ENCODE measurements at regions not wholly inside any gene's neighbourhood (a gene's known extent, or its start where the extent isn't known, plus 50 kb on each side); places are given as distances from the start of the nearest gene placed in this dataset.

DNA sequence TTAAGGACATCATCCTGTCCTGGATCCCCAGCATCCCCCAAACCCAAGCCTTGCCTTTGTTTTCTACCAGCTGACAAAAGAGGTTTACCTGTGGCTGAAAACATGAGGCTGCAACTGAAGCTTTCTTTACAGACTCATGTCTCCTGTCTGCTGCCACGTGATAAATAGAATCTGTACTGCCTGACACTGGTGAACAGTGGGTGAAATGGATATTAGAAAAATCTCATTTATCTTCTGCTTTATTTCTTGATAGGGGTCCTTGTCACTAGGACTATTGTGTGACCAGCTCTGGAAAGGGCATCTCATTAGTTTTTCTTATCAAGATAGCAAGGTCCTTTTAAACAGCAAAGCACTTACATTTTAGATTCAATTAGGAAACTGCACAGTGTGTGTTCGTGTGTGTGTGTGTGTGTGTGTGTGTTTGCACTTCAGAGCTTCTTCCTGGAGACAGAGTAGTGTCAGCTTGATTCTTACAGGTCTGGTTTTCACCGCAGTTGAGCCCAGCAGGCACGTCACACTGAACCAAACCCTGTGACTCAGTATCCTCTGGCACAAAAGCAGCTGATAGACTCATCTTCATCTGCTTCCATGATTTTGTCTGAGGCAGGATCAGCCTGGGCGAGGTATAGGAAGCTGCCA lies 373.5 kb upstream of the CELF2 start:
- Histone ChIP-seq H3K9me3 (replicated peaks; ENCODE audit: control insufficient read depth, insufficient read depth, low read length) (no peaks in the 10 kb centered on the region), H3K79me2 (ENCODE audit: control insufficient read depth, insufficient read depth, low read length) (no peaks in the 10 kb centered on the region), H3K27me3 (replicated peaks in 1 of 2; ENCODE audit: control insufficient read depth in 2 of 2, insufficient read depth in 2 of 2, low read length in 1 of 2) (no peaks in the 10 kb centered on the region), H3K4me1 (ENCODE audit: control insufficient read depth, insufficient read depth, low read length) (no peaks in the 10 kb centered on the region), H3K9ac (ENCODE audit: control insufficient read depth, insufficient read depth, low read length) (no peak overlapping the region), H2AFZ (ENCODE audit: control insufficient read depth, low read depth, low read length) (no peak overlapping the region), H3K4me3 (no peak overlapping the region), H4K20me1 (ENCODE audit: control insufficient read depth, insufficient read depth) (no peaks in the 10 kb centered on the region), H3K4me2 (ENCODE audit: control insufficient read depth, insufficient read depth) (no peak overlapping the region), H3K27ac (ENCODE audit: control insufficient read depth, insufficient read depth) (no peak overlapping the region), H3K36me3 (ENCODE audit: control insufficient read depth in 2 of 2, insufficient read depth in 2 of 2, low read length in 1 of 2) (no peaks in the 10 kb centered on the region)
- ATAC-seq (no peak), FAIRE-seq (no peak), DNase-seq (ENCODE audit: low read depth, low spot score) (no peak)
- TF ChIP-seq MYC (IDR thresholded peaks at IDR 0.05; ENCODE audit: insufficient read depth, insufficient read length, insufficient replicate concordance, low read length, severe bottlenecking) (no peak), BRCA1 (IDR thresholded peaks at IDR 0.05; ENCODE audit: low read depth, low read length) (no peak), ZSCAN29 (IDR thresholded peaks at IDR 0.05) (no peak), ETV6 (conservative IDR thresholded peaks at IDR 0.05 in 1 of 2, IDR thresholded peaks at IDR 0.05 in 1 of 2; ENCODE audit: borderline replicate concordance in 1 of 2, low read depth in 1 of 2) (no peak), ZNF217 (IDR thresholded peaks at IDR 0.05) (no peak), CBX5 (IDR thresholded peaks at IDR 0.05; ENCODE audit: low read depth) (no peak), NFYB (IDR thresholded peaks at IDR 0.05; ENCODE audit: insufficient read depth, low read depth, low read length) (no peak), SMARCA5 (IDR thresholded peaks at IDR 0.05) (no peak), JUNB (IDR thresholded peaks at IDR 0.05) (no peak), SUZ12 (IDR thresholded peaks at IDR 0.05; ENCODE audit: unreplicated experiment) (no peak), STAT1 (conservative IDR thresholded peaks at IDR 0.05) (no peak), ZNF384 (IDR thresholded peaks at IDR 0.05; ENCODE audit: borderline replicate concordance, low read depth, low read length) (no peak), SIN3A (IDR thresholded peaks at IDR 0.05; ENCODE audit: low read depth, low read length) (no peak)
- POLR2A ChIA-PET: no interaction called here
- SMC1A ChIA-PET (ENCODE audit: uncharacterized antibody, unreplicated experiment): no interaction called here
- CTCF ChIA-PET: no interaction called here
- no TSS peak for BruUV-seq (replicated peaks)
- in situ Hi-C loops (cut with MboI) (no loop called here), intact Hi-C loops (cut with micrococcal nuclease; ENCODE audit: unreplicated experiment) (no loop called here)
- RAD21 ChIA-PET (ENCODE audit: unreplicated experiment): no interaction called here
- WGBS (ENCODE audit: insufficient coverage, insufficient replicate concordance, low lambda C conversion rate, missing lambda C conversion rate): 17% methylated on average over 5 of the region's 5 CpGs
